ENCODE measurements at regions not wholly inside any gene's neighbourhood (a gene's known extent, or its start where the extent isn't known, plus 50 kb on each side); places are given as distances from the start of the nearest gene placed in this dataset.

DNA sequence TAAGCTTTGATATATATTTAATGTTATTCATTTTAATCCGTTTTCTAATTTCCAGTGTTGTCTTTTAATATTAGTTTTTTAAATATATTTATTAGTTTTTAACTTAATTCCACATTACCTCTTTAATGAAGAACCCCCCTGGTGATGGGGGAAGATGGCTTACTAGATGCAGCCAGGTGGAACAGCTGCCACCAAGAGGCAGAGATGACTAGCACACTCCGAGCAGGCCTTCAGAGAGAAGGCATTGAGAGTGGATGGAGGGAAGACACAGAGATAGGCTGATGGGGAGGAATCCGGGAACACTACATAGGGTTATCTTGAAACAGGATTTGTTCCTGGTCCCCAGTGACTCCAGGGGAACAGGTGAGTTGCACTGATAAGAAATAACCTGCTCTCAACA, 771.6 kb downstream of the LRFN5 start:
- H3K4me3 ChIP-seq (replicated peaks in 1 of 4; ENCODE audit: control extremely low read depth in 1 of 4, insufficient read depth in 1 of 4, low read depth in 3 of 4, low read length in 4 of 4) = no peak overlapping the region
- H3K27me3 ChIP-seq (ENCODE audit: control insufficient read depth, insufficient read depth, low read length) = no peaks in the 10 kb centered on the region
- H3K27ac ChIP-seq (ENCODE audit: insufficient read depth, low read length) = no peak overlapping the region
- H3K4me1 ChIP-seq (ENCODE audit: control insufficient read depth, extremely low read depth, insufficient read depth, low read length) = no peaks in the 10 kb centered on the region
- no peak overlapping the region for H2AFZ ChIP-seq (ENCODE audit: low read length)
- H4K20me1 ChIP-seq (ENCODE audit: control insufficient read depth, extremely low read depth, insufficient read depth, low read length) = no peaks in the 10 kb centered on the region
- no peaks in the 10 kb centered on the region for H3K79me2 ChIP-seq (ENCODE audit: control insufficient read depth, insufficient read depth, low read length)
- TF ChIP-seq EZH2 (IDR thresholded peaks at IDR 0.05; ENCODE audit: low read length, missing control alignments) = no peak
- TF ChIP-seq, protein P1, sequence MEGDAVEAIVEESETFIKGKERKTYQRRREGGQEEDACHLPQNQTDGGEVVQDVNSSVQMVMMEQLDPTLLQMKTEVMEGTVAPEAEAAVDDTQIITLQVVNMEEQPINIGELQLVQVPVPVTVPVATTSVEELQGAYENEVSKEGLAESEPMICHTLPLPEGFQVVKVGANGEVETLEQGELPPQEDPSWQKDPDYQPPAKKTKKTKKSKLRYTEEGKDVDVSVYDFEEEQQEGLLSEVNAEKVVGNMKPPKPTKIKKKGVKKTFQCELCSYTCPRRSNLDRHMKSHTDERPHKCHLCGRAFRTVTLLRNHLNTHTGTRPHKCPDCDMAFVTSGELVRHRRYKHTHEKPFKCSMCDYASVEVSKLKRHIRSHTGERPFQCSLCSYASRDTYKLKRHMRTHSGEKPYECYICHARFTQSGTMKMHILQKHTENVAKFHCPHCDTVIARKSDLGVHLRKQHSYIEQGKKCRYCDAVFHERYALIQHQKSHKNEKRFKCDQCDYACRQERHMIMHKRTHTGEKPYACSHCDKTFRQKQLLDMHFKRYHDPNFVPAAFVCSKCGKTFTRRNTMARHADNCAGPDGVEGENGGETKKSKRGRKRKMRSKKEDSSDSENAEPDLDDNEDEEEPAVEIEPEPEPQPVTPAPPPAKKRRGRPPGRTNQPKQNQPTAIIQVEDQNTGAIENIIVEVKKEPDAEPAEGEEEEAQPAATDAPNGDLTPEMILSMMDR (conservative IDR thresholded peaks at IDR 0.05 in 1 of 2, IDR thresholded peaks at IDR 0.05 in 1 of 2; ENCODE audit: low read depth in 1 of 2, low read length in 2 of 2) = no peak
- H3K9ac ChIP-seq (ENCODE audit: insufficient read depth, low read length) = no peak overlapping the region
- DNase-seq (ENCODE audit: low read depth in 2 of 2) = no peak
- H3K9me3 ChIP-seq (ENCODE audit: control insufficient read depth, insufficient read depth, low read depth, low read length) = no peaks in the 10 kb centered on the region
- no peak overlapping the region for H3K4me2 ChIP-seq (ENCODE audit: extremely low read depth, insufficient read depth, low read length)
- no peaks in the 10 kb centered on the region for H3K36me3 ChIP-seq (ENCODE audit: control insufficient read depth, insufficient read depth, low read length)

DNA sequence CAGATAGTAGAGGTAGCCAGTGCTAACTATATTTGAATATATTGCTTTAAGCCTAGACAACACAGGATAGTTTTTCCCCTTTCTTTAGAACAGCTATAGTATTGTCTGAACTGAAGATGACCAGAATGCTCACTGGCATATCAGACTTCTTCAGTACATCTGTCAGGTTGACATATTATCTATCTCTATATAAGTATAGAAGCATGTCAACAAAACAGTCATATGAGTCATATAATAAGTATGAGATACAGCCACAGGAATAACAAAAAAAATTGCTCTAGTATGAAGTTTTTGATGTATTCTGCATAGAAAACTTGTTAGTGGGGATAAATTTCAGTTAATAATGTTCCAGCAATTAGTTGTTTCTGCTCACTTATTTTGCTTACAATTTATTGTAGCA, 767.7 kb downstream of the LRFN5 start:
- TF ChIP-seq, protein P1 (conservative IDR thresholded peaks at IDR 0.05 in 1 of 2, IDR thresholded peaks at IDR 0.05 in 1 of 2; ENCODE audit: low read depth in 1 of 2, low read length in 2 of 2) = no peak
- TF ChIP-seq EZH2 (IDR thresholded peaks at IDR 0.05; ENCODE audit: low read length, missing control alignments) = no peak
- H3K27ac ChIP-seq (ENCODE audit: insufficient read depth, low read length) = no peak overlapping the region

DNA sequence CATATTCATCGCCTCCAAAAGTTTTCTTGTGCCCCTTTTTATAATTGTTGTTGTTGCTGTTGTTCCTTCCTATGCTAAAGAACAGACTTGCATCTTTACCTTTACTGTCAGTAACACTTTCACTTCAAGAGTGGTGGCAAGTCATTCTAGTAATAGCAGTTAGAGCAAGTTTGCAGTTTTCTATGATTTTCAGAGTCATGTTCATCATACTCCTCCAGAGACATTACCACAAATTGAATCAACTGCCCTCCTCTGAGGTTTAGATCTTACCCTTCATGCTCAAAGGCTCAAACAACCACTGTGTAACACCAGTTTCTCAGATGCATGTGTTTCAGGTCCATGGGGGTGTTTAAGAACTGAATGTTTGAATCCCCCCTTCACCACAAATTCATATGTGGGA, 763.4 kb downstream of the LRFN5 start:
- Histone ChIP-seq H3K36me3 (ENCODE audit: control insufficient read depth, insufficient read depth, low read length) (no peaks in the 10 kb centered on the region), H3K4me2 (ENCODE audit: extremely low read depth, insufficient read depth, low read length) (no peak overlapping the region), H4K20me1 (ENCODE audit: control insufficient read depth, extremely low read depth, insufficient read depth, low read length) (no peaks in the 10 kb centered on the region), H3K27me3 (ENCODE audit: control insufficient read depth, insufficient read depth, low read length) (no peaks in the 10 kb centered on the region), H3K4me1 (ENCODE audit: control insufficient read depth, extremely low read depth, insufficient read depth, low read length) (no peaks in the 10 kb centered on the region), H3K9ac (ENCODE audit: insufficient read depth, low read length) (no peak overlapping the region), H3K79me2 (ENCODE audit: control insufficient read depth, insufficient read depth, low read length) (no peaks in the 10 kb centered on the region), H3K9me3 (ENCODE audit: control insufficient read depth, insufficient read depth, low read depth, low read length) (no peaks in the 10 kb centered on the region), H3K27ac (ENCODE audit: insufficient read depth, low read length) (no peak overlapping the region), H2AFZ (ENCODE audit: low read length) (no peak overlapping the region), H3K4me3 (replicated peaks in 1 of 4; ENCODE audit: control extremely low read depth in 1 of 4, insufficient read depth in 1 of 4, low read depth in 3 of 4, low read length in 4 of 4) (no peak overlapping the region)
- no peak for TF ChIP-seq EZH2 (IDR thresholded peaks at IDR 0.05; ENCODE audit: low read length, missing control alignments)
- TF ChIP-seq, protein P1 (conservative IDR thresholded peaks at IDR 0.05 in 1 of 2, IDR thresholded peaks at IDR 0.05 in 1 of 2; ENCODE audit: low read depth in 1 of 2, low read length in 2 of 2) = no peak
- DNase-seq (ENCODE audit: low read depth in 2 of 2) = no peak

More for the DNA sequence above, 767.7 kb downstream of the LRFN5 start:
- no peak overlapping the region for H3K4me2 ChIP-seq (ENCODE audit: extremely low read depth, insufficient read depth, low read length)
- no peak overlapping the region for H3K4me3 ChIP-seq (replicated peaks in 1 of 4; ENCODE audit: control extremely low read depth in 1 of 4, insufficient read depth in 1 of 4, low read depth in 3 of 4, low read length in 4 of 4)
- H3K27me3 ChIP-seq (ENCODE audit: control insufficient read depth, insufficient read depth, low read length) = no peaks in the 10 kb centered on the region
- H3K79me2 ChIP-seq (ENCODE audit: control insufficient read depth, insufficient read depth, low read length) = no peaks in the 10 kb centered on the region
- no peaks in the 10 kb centered on the region for H3K9me3 ChIP-seq (ENCODE audit: control insufficient read depth, insufficient read depth, low read depth, low read length)
- H3K4me1 ChIP-seq (ENCODE audit: control insufficient read depth, extremely low read depth, insufficient read depth, low read length) = no peaks in the 10 kb centered on the region
- H2AFZ ChIP-seq (ENCODE audit: low read length) = no peak overlapping the region
- H3K9ac ChIP-seq (ENCODE audit: insufficient read depth, low read length) = no peak overlapping the region
- DNase-seq (ENCODE audit: low read depth in 2 of 2) = peak in 1 of 2 donors; percentile 9
- no peaks in the 10 kb centered on the region for H4K20me1 ChIP-seq (ENCODE audit: control insufficient read depth, extremely low read depth, insufficient read depth, low read length)
- H3K36me3 ChIP-seq (ENCODE audit: control insufficient read depth, insufficient read depth, low read length) = no peaks in the 10 kb centered on the region
